Loucy (cell line): ENCODE measurements at regions not wholly inside any gene's neighbourhood (a gene's known extent, or its start where the extent isn't known, plus 50 kb on each side); places are given as distances from the start of the nearest gene placed in this dataset.
"Not testable (repeated sequence)": the region's sequence is repeated elsewhere in the genome, so short reads cannot be mapped to it uniquely, and the experiment has no call there.

Experiments used
- H2AFZ ChIP-seq: fragments of 200-600 bp; sonication (generic); 2 replicates; pipeline ENCODE4 v1.6.0; 2016; ENCODE audit warnings: antibody characterized with exemption, mild to moderate bottlenecking, low read length, moderate library complexity
- H3F3A ChIP-seq: fragments of 200-600 bp; 2 replicates; pipeline ENCODE4 v1.6.0; 2016; ENCODE audit warnings: antibody characterized with exemption, low read depth, mild to moderate bottlenecking
- H3K27me3 ChIP-seq: fragments of 200-600 bp; sonication (generic); 2 replicates; pipeline ENCODE4 v1.6.1; 2014; ENCODE audit warnings: low read length, mild to moderate bottlenecking; ENCODE audit not compliant: insufficient read depth, poor library complexity, severe bottlenecking
- H3K36me3 ChIP-seq: fragments of 200-600 bp; sonication (generic); 2 replicates; pipeline ENCODE4 v1.6.1; 2016; ENCODE audit warnings: low read length; ENCODE audit not compliant: insufficient read depth
- H3K4me1 ChIP-seq: fragments of 200-600 bp; sonication (generic); 2 replicates; pipeline ENCODE4 v1.5.1; 2014; ENCODE audit warnings: low read length, mild to moderate bottlenecking; ENCODE audit not compliant: insufficient read depth, poor library complexity, severe bottlenecking
- H3K4me2 ChIP-seq: fragments of 200-600 bp; sonication (generic); 2 replicates; pipeline ENCODE4 v1.6.0; 2014; ENCODE audit warnings: antibody characterized with exemption, low read length, low read depth, mild to moderate bottlenecking; ENCODE audit not compliant: poor library complexity, severe bottlenecking
- H3K4me3 ChIP-seq: fragments of 200-600 bp; sonication (generic); 2 replicates; pipeline ENCODE4 v1.5.1; 2014; ENCODE audit warnings: low read length, mild to moderate bottlenecking, mixed read lengths; ENCODE audit not compliant: poor library complexity, severe bottlenecking
- H3K79me2 ChIP-seq: fragments of 200-600 bp; sonication (generic); 2 replicates; pipeline ENCODE4 v1.6.1; 2014; ENCODE audit warnings: low read length; ENCODE audit not compliant: insufficient read depth
- H3K9ac ChIP-seq: fragments of 200-600 bp; sonication (generic); 2 replicates; pipeline ENCODE4 v1.6.0; 2014; ENCODE audit warnings: mild to moderate bottlenecking, low read depth, low read length, moderate library complexity; ENCODE audit not compliant: poor library complexity, severe bottlenecking
- H3K9me2 ChIP-seq: fragments of 200-600 bp; sonication (generic); replicated peaks from 2 replicates; pipeline ENCODE4 v1.6.1; 2016; ENCODE audit warnings: low read depth, low read length, mixed read lengths
- H3K9me3 ChIP-seq: fragments of 200-600 bp; sonication (generic); 2 replicates; pipeline ENCODE4 v1.6.1; 2014; ENCODE audit warnings: mild to moderate bottlenecking, antibody characterized with exemption, low read length, low read depth; ENCODE audit not compliant: insufficient read depth
- H4K20me1 ChIP-seq: fragments of 200-600 bp; sonication (generic); 2 replicates; pipeline ENCODE4 v1.6.0; 2014; ENCODE audit warnings: antibody characterized with exemption, low read length, mild to moderate bottlenecking; ENCODE audit not compliant: insufficient read depth, poor library complexity, severe bottlenecking
- EZH2phosphoT487 ChIP-seq: fragments of 200-600 bp; IDR thresholded peaks from 2 replicates; pipeline ENCODE4 v1.6.1; 2018; ENCODE audit warnings: antibody characterized with exemption, mild to moderate bottlenecking, moderate library complexity, borderline replicate concordance
- TF ChIP-seq, protein P1 (sequence below): fragments of 200-600 bp; sonication (generic); conservative IDR thresholded peaks from 2 replicates; pipeline ENCODE4 v1.5.1; 2014; ENCODE audit warnings: mild to moderate bottlenecking, antibody characterized with exemption, low read length

DNA sequence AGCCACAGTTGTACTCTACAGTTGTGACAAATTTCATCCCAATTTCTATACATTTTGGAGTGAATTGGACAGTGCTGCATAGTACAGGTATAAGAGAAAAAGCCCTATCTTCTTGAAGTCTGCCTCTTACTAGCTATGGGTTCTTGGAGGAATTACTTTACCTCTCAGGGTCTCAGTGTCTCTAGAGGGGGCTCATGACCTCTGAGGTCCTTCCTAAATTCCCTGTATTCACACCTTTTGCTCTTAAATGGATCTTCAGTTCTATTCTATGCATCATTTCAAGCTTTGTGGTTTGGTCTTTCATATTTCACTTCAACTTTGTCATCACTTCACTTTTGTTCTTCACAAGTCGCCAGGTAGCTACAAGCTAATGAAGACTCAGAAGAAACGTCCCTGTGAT lies 71.2 kb upstream of the ERCC4 start:
- Histone ChIP-seq H3K36me3 (no peaks in the 10 kb centered on the region), H3K9ac (no peak overlapping the region), H3K4me1 (no peaks in the 10 kb centered on the region), H3K27me3 (no peaks in the 10 kb centered on the region), H2AFZ (no peak overlapping the region), H3K4me2 (no peak overlapping the region), H3K79me2 (no peaks in the 10 kb centered on the region), H3F3A (no peaks in the 10 kb centered on the region), H4K20me1 (no peaks in the 10 kb centered on the region), H3K4me3 (no peak overlapping the region), H3K9me2 (no peaks in the 10 kb centered on the region), H3K9me3 (no peaks in the 10 kb centered on the region)
- TF ChIP-seq, protein P1, sequence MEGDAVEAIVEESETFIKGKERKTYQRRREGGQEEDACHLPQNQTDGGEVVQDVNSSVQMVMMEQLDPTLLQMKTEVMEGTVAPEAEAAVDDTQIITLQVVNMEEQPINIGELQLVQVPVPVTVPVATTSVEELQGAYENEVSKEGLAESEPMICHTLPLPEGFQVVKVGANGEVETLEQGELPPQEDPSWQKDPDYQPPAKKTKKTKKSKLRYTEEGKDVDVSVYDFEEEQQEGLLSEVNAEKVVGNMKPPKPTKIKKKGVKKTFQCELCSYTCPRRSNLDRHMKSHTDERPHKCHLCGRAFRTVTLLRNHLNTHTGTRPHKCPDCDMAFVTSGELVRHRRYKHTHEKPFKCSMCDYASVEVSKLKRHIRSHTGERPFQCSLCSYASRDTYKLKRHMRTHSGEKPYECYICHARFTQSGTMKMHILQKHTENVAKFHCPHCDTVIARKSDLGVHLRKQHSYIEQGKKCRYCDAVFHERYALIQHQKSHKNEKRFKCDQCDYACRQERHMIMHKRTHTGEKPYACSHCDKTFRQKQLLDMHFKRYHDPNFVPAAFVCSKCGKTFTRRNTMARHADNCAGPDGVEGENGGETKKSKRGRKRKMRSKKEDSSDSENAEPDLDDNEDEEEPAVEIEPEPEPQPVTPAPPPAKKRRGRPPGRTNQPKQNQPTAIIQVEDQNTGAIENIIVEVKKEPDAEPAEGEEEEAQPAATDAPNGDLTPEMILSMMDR, result no peak
- no peak for TF ChIP-seq EZH2phosphoT487

DNA sequence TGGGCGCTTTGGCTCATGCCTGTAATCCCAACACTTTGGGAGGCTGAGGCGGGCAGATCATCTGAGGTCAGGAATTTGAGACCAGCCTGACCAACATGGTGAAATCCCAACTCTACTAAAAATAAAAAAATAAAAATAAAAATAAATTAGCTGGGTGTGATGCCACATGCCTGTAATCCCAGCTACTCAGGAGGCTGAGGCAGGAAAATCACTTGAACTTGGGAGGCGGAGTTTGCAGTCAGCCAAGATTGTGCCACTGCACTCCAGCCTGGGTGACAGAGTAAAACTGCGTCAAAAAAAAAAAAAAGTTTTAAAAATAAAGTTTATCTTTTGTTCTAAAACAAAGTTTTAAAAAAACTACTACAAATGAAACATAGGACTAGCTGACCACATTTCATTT lies 69.8 kb upstream of the ERCC4 start:
- not testable (repeated sequence) for H3K36me3 ChIP-seq, H3K4me2 ChIP-seq, H3K9ac ChIP-seq, H2AFZ ChIP-seq, H3K4me1 ChIP-seq, H3K79me2 ChIP-seq, H3K4me3 ChIP-seq, H3K27me3 ChIP-seq, H3K9me2 ChIP-seq, H3K9me3 ChIP-seq, H3F3A ChIP-seq, H4K20me1 ChIP-seq

DNA sequence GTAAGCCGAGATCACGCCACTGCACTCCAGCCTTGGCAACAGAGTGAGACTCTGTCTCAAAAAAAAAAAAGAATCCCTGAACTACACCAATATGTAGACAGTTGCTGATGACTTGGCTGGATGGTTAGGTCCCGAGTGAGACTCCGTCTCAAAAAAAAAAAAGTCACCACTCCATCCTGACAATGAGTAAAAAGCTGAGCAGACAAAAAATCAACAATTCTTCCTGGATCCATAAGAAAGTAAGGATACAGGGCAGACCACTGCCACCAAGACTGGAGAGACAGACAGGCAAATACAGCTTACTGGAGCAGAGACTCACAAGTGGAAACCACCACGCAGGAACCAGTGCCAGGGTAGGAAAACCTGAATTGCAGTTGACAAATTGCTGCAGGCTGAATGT lies 67.1 kb upstream of the ERCC4 start:
- no peak overlapping the region for H3K4me3 ChIP-seq
- no peaks in the 10 kb centered on the region for H3K79me2 ChIP-seq
- H3K9me2 ChIP-seq, result no peaks in the 10 kb centered on the region
- no peak overlapping the region for H2AFZ ChIP-seq
- H4K20me1 ChIP-seq, result no peaks in the 10 kb centered on the region
- TF ChIP-seq, protein P1, result no peak
- TF ChIP-seq EZH2phosphoT487, result no peak
- no peak overlapping the region for H3K9ac ChIP-seq
- H3K36me3 ChIP-seq, result no peaks in the 10 kb centered on the region
- H3F3A ChIP-seq, result no peaks in the 10 kb centered on the region
- no peaks in the 10 kb centered on the region for H3K4me1 ChIP-seq
- H3K4me2 ChIP-seq, result no peak overlapping the region
- no peaks in the 10 kb centered on the region for H3K9me3 ChIP-seq
- no peaks in the 10 kb centered on the region for H3K27me3 ChIP-seq

DNA sequence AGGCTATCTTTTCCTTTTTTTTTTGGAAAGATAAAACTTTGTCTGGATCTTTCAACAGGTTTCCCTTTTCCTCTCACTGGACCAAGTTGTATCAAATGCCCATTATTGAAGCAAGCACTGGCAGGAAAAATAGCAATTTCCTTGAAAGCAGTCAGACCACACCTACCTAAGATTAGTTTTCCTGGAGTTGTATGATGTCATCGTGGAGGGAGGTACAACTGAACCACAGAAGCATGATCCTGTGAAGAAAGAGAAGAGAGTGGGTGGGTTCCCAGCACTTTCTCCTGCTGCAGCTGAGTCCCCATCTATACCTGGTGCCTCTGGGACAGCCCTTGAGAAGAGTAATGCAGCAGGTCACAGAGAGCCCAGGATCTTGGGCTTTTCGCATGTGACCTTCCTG lies 63.6 kb upstream of the ERCC4 start:
- no peak overlapping the region for H3K4me2 ChIP-seq
- no peaks in the 10 kb centered on the region for H3F3A ChIP-seq
- no peak overlapping the region for H2AFZ ChIP-seq
- no peaks in the 10 kb centered on the region for H3K27me3 ChIP-seq
- H3K36me3 ChIP-seq, result no peaks in the 10 kb centered on the region
- TF ChIP-seq, protein P1, result no peak
- no peak for TF ChIP-seq EZH2phosphoT487
- H3K4me1 ChIP-seq, result no peaks in the 10 kb centered on the region
- H4K20me1 ChIP-seq, result no peaks in the 10 kb centered on the region
- H3K9me2 ChIP-seq, result no peaks in the 10 kb centered on the region
- H3K79me2 ChIP-seq, result no peaks in the 10 kb centered on the region
- no peak overlapping the region for H3K9ac ChIP-seq
- no peak overlapping the region for H3K4me3 ChIP-seq
- no peaks in the 10 kb centered on the region for H3K9me3 ChIP-seq
